ENCODE measurements at regions not wholly inside any gene's neighbourhood (a gene's known extent, or its start where the extent isn't known, plus 50 kb on each side); places are given as distances from the start of the nearest gene placed in this dataset.

- TF ChIP-seq, protein P1, sequence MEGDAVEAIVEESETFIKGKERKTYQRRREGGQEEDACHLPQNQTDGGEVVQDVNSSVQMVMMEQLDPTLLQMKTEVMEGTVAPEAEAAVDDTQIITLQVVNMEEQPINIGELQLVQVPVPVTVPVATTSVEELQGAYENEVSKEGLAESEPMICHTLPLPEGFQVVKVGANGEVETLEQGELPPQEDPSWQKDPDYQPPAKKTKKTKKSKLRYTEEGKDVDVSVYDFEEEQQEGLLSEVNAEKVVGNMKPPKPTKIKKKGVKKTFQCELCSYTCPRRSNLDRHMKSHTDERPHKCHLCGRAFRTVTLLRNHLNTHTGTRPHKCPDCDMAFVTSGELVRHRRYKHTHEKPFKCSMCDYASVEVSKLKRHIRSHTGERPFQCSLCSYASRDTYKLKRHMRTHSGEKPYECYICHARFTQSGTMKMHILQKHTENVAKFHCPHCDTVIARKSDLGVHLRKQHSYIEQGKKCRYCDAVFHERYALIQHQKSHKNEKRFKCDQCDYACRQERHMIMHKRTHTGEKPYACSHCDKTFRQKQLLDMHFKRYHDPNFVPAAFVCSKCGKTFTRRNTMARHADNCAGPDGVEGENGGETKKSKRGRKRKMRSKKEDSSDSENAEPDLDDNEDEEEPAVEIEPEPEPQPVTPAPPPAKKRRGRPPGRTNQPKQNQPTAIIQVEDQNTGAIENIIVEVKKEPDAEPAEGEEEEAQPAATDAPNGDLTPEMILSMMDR (IDR thresholded peaks at IDR 0.05): no peak
- TF ChIP-seq POLR2AphosphoS5 (IDR thresholded peaks at IDR 0.05) (no peak), POLR2A (IDR thresholded peaks at IDR 0.05; ENCODE audit: low read depth) (no peak)
Observed at GRCh38 chr7:109308816-109309215, 739.1 kb downstream of the DNAJB9 start.

All from esophagus muscularis mucosa (tissue), 3 donors.